Natural killer cell treated with Interleukin-12 subunit alpha and Interleukin-12 subunit beta and Interleukin-15 and Interleukin-18, amount 100 ng/mL, for 72 hours (primary cell): ENCODE measurements at regions not wholly inside any gene's neighbourhood (a gene's known extent, or its start where the extent isn't known, plus 50 kb on each side); places are given as distances from the start of the nearest gene placed in this dataset.

Experiments
- ATAC-seq, 2 donors: fragments of 150-1000 bp; cut with Tn5 transposase in 1 of 2; sonication (Bioruptor Pico), chemical (Tn5 transposase) in 1 of 2; 2 replicates each; pipeline ENCODE4 v1.10.0; 2021
- DNase-seq: peaks from one replicate; pipeline ENCODE4 v3.0.0; 2022; ENCODE audit warnings: low spot score
- H3K27ac Mint-ChIP-seq, 2 donors: 1 replicate in 1 of 2; 2 replicates in 1 of 2; pipeline ENCODE4 v1.8.0; 2022; ENCODE audit warnings: mixed read lengths in 2 of 2, mild to moderate bottlenecking in 1 of 2, moderate library complexity in 1 of 2
- H3K27me3 Mint-ChIP-seq, 2 donors: 1 replicate in 1 of 2; 2 replicates in 1 of 2; pipeline ENCODE4 v1.8.0; 2022; ENCODE audit warnings: mixed read lengths in 2 of 2
- H3K36me3 Mint-ChIP-seq: one replicate; pipeline ENCODE4 v1.8.0; 2022; ENCODE audit warnings: mixed read lengths
- H3K4me1 Mint-ChIP-seq, 2 donors: 1 replicate in 1 of 2; 2 replicates in 1 of 2; pipeline ENCODE4 v1.8.0; 2022; ENCODE audit warnings: low read depth in 2 of 2, mixed read lengths in 2 of 2, mild to moderate bottlenecking in 1 of 2
- H3K4me3 Mint-ChIP-seq: one replicate; pipeline ENCODE4 v1.8.0; 2022; ENCODE audit warnings: mixed read lengths
- H3K9me3 Mint-ChIP-seq: 2 replicates; pipeline ENCODE4 v1.8.0; 2022; ENCODE audit warnings: mixed read lengths

GRCh38 chr10:123478116-123478515 is 188.0 kb upstream of the GPR26 start:
- Mint-ChIP-seq H3K36me3 (no peaks in the 10 kb centered on the region), H3K27me3 (peaks cover 16 to 23% of the 10 kb centered on the region in 2 donors), H3K27ac (no peak overlapping the region), H3K4me3 (no peak overlapping the region), H3K9me3 (no peaks in the 10 kb centered on the region), H3K4me1 (no peaks in the 10 kb centered on the region)
- DNase-seq (no peak), ATAC-seq (no peak)

GRCh38 chr10:123479640-123480039 is 186.5 kb upstream of the GPR26 start:
- no peak for ATAC-seq
- H3K36me3 Mint-ChIP-seq = no peaks in the 10 kb centered on the region

GRCh38 chr10:123480344-123480743 is 185.8 kb upstream of the GPR26 start:
- no peaks in the 10 kb centered on the region for H3K36me3 Mint-ChIP-seq
- DNase-seq (no peak), ATAC-seq (peak in 1 of 2 donors; percentile 21)
- H3K9me3 Mint-ChIP-seq = no peaks in the 10 kb centered on the region
- no peak overlapping the region for H3K4me3 Mint-ChIP-seq
- peaks cover 16 to 19% of the 10 kb centered on the region in 2 donors for H3K27me3 Mint-ChIP-seq
- no peaks in the 10 kb centered on the region for H3K4me1 Mint-ChIP-seq
- H3K27ac Mint-ChIP-seq = no peak overlapping the region

More at GRCh38 chr10:123479640-123480039, 186.5 kb upstream of the GPR26 start:
- H3K27me3 Mint-ChIP-seq = peaks cover 16 to 19% of the 10 kb centered on the region in 2 donors
- H3K4me3 Mint-ChIP-seq = no peak overlapping the region
- no peak for DNase-seq
- H3K27ac Mint-ChIP-seq = no peak overlapping the region
- H3K9me3 Mint-ChIP-seq = no peaks in the 10 kb centered on the region
- no peaks in the 10 kb centered on the region for H3K4me1 Mint-ChIP-seq

GRCh38 chr10:123480845-123481244 is 185.3 kb upstream of the GPR26 start:
- ATAC-seq = peak in 1 of 2 donors; percentile 7
- Mint-ChIP-seq H3K4me1 (no peaks in the 10 kb centered on the region), H3K9me3 (no peaks in the 10 kb centered on the region), H3K36me3 (no peaks in the 10 kb centered on the region), H3K4me3 (no peak overlapping the region), H3K27ac (no peak overlapping the region), H3K27me3 (peaks cover 16 to 18% of the 10 kb centered on the region in 2 donors)
- DNase-seq = no peak

GRCh38 chr10:123484722-123485121 is 181.4 kb upstream of the GPR26 start:
- Mint-ChIP-seq H3K27ac (no peak overlapping the region), H3K4me3 (no peak overlapping the region), H3K36me3 (no peaks in the 10 kb centered on the region), H3K9me3 (no peaks in the 10 kb centered on the region), H3K27me3 (peaks cover 8 to 17% of the 10 kb centered on the region in 2 donors), H3K4me1 (no peaks in the 10 kb centered on the region)
- no peak for DNase-seq
- no peak for ATAC-seq

- DNase-seq = no peak
- no peak for ATAC-seq
- Mint-ChIP-seq H3K4me1 (no peaks in the 10 kb centered on the region), H3K27me3 (peaks cover 8 to 12% of the 10 kb centered on the region in 2 donors), H3K4me3 (no peak overlapping the region), H3K9me3 (no peaks in the 10 kb centered on the region), H3K27ac (no peak overlapping the region), H3K36me3 (no peaks in the 10 kb centered on the region)
These were observed 180.7 kb upstream of the GPR26 start for GRCh38 chr10:123485341-123485960.

GRCh38 chr10:123488436-123488835 is 177.7 kb upstream of the GPR26 start:
- Mint-ChIP-seq H3K9me3 (no peaks in the 10 kb centered on the region), H3K4me3 (no peak overlapping the region), H3K27ac (no peak overlapping the region), H3K36me3 (no peaks in the 10 kb centered on the region), H3K4me1 (no peaks in the 10 kb centered on the region), H3K27me3 (peaks cover 0 to 20% of the 10 kb centered on the region in 2 donors)
- ATAC-seq (no peak), DNase-seq (no peak)

GRCh38 chr10:123491364-123491763 is 174.8 kb upstream of the GPR26 start:
- DNase-seq (no peak), ATAC-seq (no peak)
- peaks cover 5 to 20% of the 10 kb centered on the region in 2 donors for H3K27me3 Mint-ChIP-seq
- no peaks in the 10 kb centered on the region for H3K36me3 Mint-ChIP-seq
- no peaks in the 10 kb centered on the region for H3K4me1 Mint-ChIP-seq
- no peaks in the 10 kb centered on the region for H3K9me3 Mint-ChIP-seq
- H3K27ac Mint-ChIP-seq = no peak overlapping the region
- H3K4me3 Mint-ChIP-seq = no peak overlapping the region

- no peak overlapping the region for H3K4me3 Mint-ChIP-seq
- no peaks in the 10 kb centered on the region for H3K36me3 Mint-ChIP-seq
- no peak for ATAC-seq
- no peak for DNase-seq
- H3K4me1 Mint-ChIP-seq = no peaks in the 10 kb centered on the region
- H3K27ac Mint-ChIP-seq = no peak overlapping the region
- peaks cover 5 to 17% of the 10 kb centered on the region in 2 donors for H3K27me3 Mint-ChIP-seq
- H3K9me3 Mint-ChIP-seq = no peaks in the 10 kb centered on the region
These were observed 174.1 kb upstream of the GPR26 start for GRCh38 chr10:123492016-123492415.

GRCh38 chr10:123494301-123494808 is 171.8 kb upstream of the GPR26 start:
- Mint-ChIP-seq H3K27me3 (peaks cover 5 to 18% of the 10 kb centered on the region in 2 donors), H3K36me3 (no peaks in the 10 kb centered on the region), H3K9me3 (no peaks in the 10 kb centered on the region), H3K4me3 (no peak overlapping the region), H3K4me1 (no peaks in the 10 kb centered on the region), H3K27ac (no peak overlapping the region)
- DNase-seq = no peak
- no peak for ATAC-seq

GRCh38 chr10:123496375-123496774 is 169.8 kb upstream of the GPR26 start:
- Mint-ChIP-seq H3K27me3 (peaks cover 12 to 21% of the 10 kb centered on the region in 2 donors), H3K36me3 (no peaks in the 10 kb centered on the region), H3K4me1 (no peaks in the 10 kb centered on the region), H3K27ac (no peak overlapping the region), H3K9me3 (no peaks in the 10 kb centered on the region), H3K4me3 (no peak overlapping the region)
- ATAC-seq = no peak
- no peak for DNase-seq

GRCh38 chr10:123496996-123497660 is 169.0 kb upstream of the GPR26 start:
- no peaks in the 10 kb centered on the region for H3K4me1 Mint-ChIP-seq
- H3K27me3 Mint-ChIP-seq = peaks cover 19 to 21% of the 10 kb centered on the region in 2 donors
- H3K4me3 Mint-ChIP-seq = no peak overlapping the region
- H3K36me3 Mint-ChIP-seq = no peaks in the 10 kb centered on the region
- H3K27ac Mint-ChIP-seq = no peak overlapping the region
- no peaks in the 10 kb centered on the region for H3K9me3 Mint-ChIP-seq
- no peak for ATAC-seq
- no peak for DNase-seq

- DNase-seq = no peak
- H3K4me1 Mint-ChIP-seq = no peaks in the 10 kb centered on the region
- H3K4me3 Mint-ChIP-seq = no peak overlapping the region
- H3K27me3 Mint-ChIP-seq = peaks cover 14 to 22% of the 10 kb centered on the region in 2 donors
- H3K27ac Mint-ChIP-seq = no peak overlapping the region
- H3K9me3 Mint-ChIP-seq = no peaks in the 10 kb centered on the region
- ATAC-seq = no peak
- no peaks in the 10 kb centered on the region for H3K36me3 Mint-ChIP-seq
These were observed 166.0 kb upstream of the GPR26 start for GRCh38 chr10:123500110-123500509.

- Mint-ChIP-seq H3K9me3 (no peaks in the 10 kb centered on the region), H3K27me3 (peaks cover 17 to 23% of the 10 kb centered on the region in 2 donors), H3K4me3 (no peak overlapping the region), H3K27ac (no peak overlapping the region), H3K4me1 (no peaks in the 10 kb centered on the region), H3K36me3 (no peaks in the 10 kb centered on the region)
- ATAC-seq (no peak), DNase-seq (no peak)
These were observed 165.0 kb upstream of the GPR26 start for GRCh38 chr10:123501148-123501547.
